ENCODE measurements at regions not wholly inside any gene's neighbourhood (a gene's known extent, or its start where the extent isn't known, plus 50 kb on each side); places are given as distances from the start of the nearest gene placed in this dataset.

GRCh38 chr18:34108206-34108605 lies 116.5 kb downstream of the NOL4 start:
- intact Hi-C loops (cut with micrococcal nuclease): no loop called here
- H3K4me1 Mint-ChIP-seq (ENCODE audit: low read depth): no peaks in the 10 kb centered on the region
- no peak for DNase-seq
- H3K36me3 Mint-ChIP-seq (ENCODE audit: low read depth): no peaks in the 10 kb centered on the region
- no peaks in the 10 kb centered on the region for H3K27me3 Mint-ChIP-seq (ENCODE audit: low read depth)
- H3K4me3 Mint-ChIP-seq: no peak overlapping the region
- CTCF ChIA-PET: interaction anchor here (0.6 kb wide), 1 partner anchor 28 kb away, joined by 3 read pairs; no protein-coding TSS in a partner anchor
- no peak overlapping the region for H3K27ac Mint-ChIP-seq
- H3K9me3 Mint-ChIP-seq: peaks cover 9% of the 10 kb centered on the region

DNA sequence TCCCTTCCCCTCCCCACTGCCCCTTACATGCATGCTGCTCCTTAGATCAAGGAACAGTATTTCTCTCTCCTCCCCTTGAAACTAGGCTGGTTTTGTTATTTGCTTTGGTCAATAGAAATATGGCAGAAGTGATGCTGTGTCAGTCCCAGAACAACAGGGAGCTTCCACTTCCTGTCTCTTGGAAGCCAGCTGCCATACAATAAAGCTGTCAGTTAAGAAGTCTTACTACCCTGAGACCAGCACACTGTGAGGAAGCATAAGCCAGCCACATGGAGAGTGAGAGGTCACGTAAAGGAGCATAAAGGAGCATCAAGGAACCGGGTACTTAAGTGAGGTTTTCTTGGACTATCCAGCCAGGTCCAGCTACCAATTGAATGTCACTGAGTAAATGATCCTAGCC lies 126.6 kb downstream of the NOL4 start:
- H3K4me3 Mint-ChIP-seq: no peak overlapping the region
- intact Hi-C loops (cut with micrococcal nuclease): no loop called here
- peaks cover 6% of the 10 kb centered on the region for H3K9me3 Mint-ChIP-seq
- H3K4me1 Mint-ChIP-seq (ENCODE audit: low read depth): no peaks in the 10 kb centered on the region
- H3K36me3 Mint-ChIP-seq (ENCODE audit: low read depth): no peaks in the 10 kb centered on the region
- no peak overlapping the region for H3K27ac Mint-ChIP-seq
- DNase-seq: no peak
- CTCF ChIA-PET: no interaction called here
- no peaks in the 10 kb centered on the region for H3K27me3 Mint-ChIP-seq (ENCODE audit: low read depth)

DNA sequence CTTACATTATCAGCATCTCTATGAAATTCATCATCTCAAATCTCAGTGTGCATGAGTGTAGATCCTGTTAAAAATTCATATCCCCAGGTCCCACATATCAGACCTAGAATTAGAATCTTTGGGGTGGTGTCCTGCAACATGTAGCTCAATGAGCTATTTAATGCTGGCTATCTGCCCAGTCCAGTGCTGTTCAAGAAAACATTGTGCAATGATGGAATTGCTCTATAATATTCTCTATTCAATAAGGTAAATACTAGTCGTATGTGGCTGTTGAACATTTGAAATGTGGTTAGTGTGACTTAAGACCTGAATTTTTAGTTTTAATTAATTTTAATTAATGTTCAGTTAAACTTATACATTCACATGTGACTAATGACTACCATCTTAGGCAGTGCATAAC lies 127.4 kb downstream of the NOL4 start:
- no peak for DNase-seq
- CTCF ChIA-PET: no interaction called here
- intact Hi-C loops (cut with micrococcal nuclease): no loop called here
- Mint-ChIP-seq H3K4me3 (no peak overlapping the region), H3K27ac (no peak overlapping the region), H3K4me1 (ENCODE audit: low read depth) (no peaks in the 10 kb centered on the region), H3K27me3 (ENCODE audit: low read depth) (no peaks in the 10 kb centered on the region), H3K36me3 (ENCODE audit: low read depth) (no peaks in the 10 kb centered on the region), H3K9me3 (peaks cover 6% of the 10 kb centered on the region)

- Mint-ChIP-seq H3K27me3 (ENCODE audit: low read depth) (no peaks in the 10 kb centered on the region), H3K4me3 (no peak overlapping the region), H3K9me3 (peaks cover 8% of the 10 kb centered on the region), H3K27ac (no peak overlapping the region), H3K4me1 (ENCODE audit: low read depth) (no peaks in the 10 kb centered on the region), H3K36me3 (ENCODE audit: low read depth) (no peaks in the 10 kb centered on the region)
- CTCF ChIA-PET: no interaction called here
- no peak for DNase-seq
- intact Hi-C loops (cut with micrococcal nuclease): no loop called here
These were observed 130.6 kb downstream of the NOL4 start for GRCh38 chr18:34094148-34094547.

DNA sequence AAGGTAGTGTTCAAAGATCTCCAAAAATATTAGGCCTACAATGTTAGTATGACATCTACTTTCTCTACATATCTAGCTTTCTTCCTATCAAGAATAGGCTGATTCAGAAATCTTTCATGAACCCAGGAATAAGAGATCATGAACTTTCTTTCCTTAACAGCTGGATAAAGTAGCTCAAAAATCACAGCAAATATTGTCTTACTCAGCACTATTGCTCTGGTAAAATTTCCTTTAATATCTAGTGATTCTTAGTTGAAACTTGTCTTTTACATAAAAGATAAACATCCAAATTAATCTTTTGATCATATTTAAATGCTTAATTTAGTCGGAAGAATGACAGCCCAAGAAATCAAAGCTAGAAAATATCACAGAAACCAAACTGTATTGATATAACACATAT lies 131.9 kb downstream of the NOL4 start:
- intact Hi-C loops (cut with micrococcal nuclease): no loop called here
- DNase-seq: no peak
- Mint-ChIP-seq H3K27ac (no peak overlapping the region), H3K4me1 (ENCODE audit: low read depth) (no peaks in the 10 kb centered on the region), H3K27me3 (ENCODE audit: low read depth) (no peaks in the 10 kb centered on the region), H3K9me3 (peaks cover 8% of the 10 kb centered on the region), H3K36me3 (ENCODE audit: low read depth) (no peaks in the 10 kb centered on the region), H3K4me3 (no peak overlapping the region)
- CTCF ChIA-PET: no interaction called here

DNA sequence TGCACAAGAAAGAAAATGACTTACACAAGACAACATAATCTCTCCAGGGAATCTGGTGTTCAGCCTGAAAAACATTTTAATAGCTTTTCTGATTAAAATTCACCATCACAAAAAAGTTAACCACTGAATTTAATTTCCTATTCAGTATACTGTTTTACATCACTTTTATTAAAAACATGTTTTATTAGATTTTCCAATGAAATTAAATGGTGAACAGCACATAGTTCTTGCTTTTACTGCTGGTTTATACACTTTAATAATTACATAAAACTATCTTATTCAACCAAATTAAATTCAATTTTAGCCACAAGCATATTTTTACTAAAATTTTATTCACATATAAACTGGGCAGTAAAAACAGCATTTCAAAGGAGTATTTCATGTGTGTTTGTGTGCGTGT lies 138.3 kb downstream of the NOL4 start:
- H3K27me3 Mint-ChIP-seq (ENCODE audit: low read depth): no peaks in the 10 kb centered on the region
- H3K4me3 Mint-ChIP-seq: no peak overlapping the region
- H3K27ac Mint-ChIP-seq: no peak overlapping the region
- no peaks in the 10 kb centered on the region for H3K4me1 Mint-ChIP-seq (ENCODE audit: low read depth)
- no peak for DNase-seq
- no peaks in the 10 kb centered on the region for H3K36me3 Mint-ChIP-seq (ENCODE audit: low read depth)
- H3K9me3 Mint-ChIP-seq: peaks cover 5% of the 10 kb centered on the region
- intact Hi-C loops (cut with micrococcal nuclease): no loop called here
- CTCF ChIA-PET: interaction anchor here (0.6 kb wide), 1 partner anchor 1236 kb away, joined by 3 read pairs; no protein-coding TSS in a partner anchor

GRCh38 chr18:34085140-34085739 lies 139.5 kb downstream of the NOL4 start:
- intact Hi-C loops (cut with micrococcal nuclease): no loop called here
- H3K9me3 Mint-ChIP-seq: peaks cover 3% of the 10 kb centered on the region
- no peaks in the 10 kb centered on the region for H3K27me3 Mint-ChIP-seq (ENCODE audit: low read depth)
- DNase-seq: no peak
- CTCF ChIA-PET: no interaction called here
- no peaks in the 10 kb centered on the region for H3K4me1 Mint-ChIP-seq (ENCODE audit: low read depth)
- no peaks in the 10 kb centered on the region for H3K36me3 Mint-ChIP-seq (ENCODE audit: low read depth)
- no peak overlapping the region for H3K4me3 Mint-ChIP-seq
- H3K27ac Mint-ChIP-seq: no peak overlapping the region

DNA sequence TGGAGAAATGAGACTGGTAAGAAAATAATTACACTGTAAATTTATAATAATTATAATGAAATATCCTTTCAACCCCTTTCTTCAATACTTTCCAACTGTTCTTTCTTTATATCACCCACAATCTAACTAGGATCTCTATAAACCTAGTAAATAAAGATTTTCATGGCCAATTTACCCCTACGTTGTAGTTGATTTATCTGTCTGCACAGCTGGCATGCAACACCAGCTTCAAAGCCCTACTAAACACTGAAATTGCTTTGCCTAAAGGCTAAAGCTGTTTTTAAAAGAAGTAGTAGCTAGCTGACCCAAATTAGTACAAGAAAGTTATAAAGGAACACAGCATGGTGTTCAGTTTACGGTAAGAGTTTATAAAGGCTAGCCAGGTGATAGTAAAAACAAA lies 140.1 kb downstream of the NOL4 start:
- peaks cover 3% of the 10 kb centered on the region for H3K9me3 Mint-ChIP-seq
- no peak overlapping the region for H3K4me3 Mint-ChIP-seq
- H3K36me3 Mint-ChIP-seq (ENCODE audit: low read depth): no peaks in the 10 kb centered on the region
- intact Hi-C loops (cut with micrococcal nuclease): no loop called here
- DNase-seq: no peak
- no peaks in the 10 kb centered on the region for H3K4me1 Mint-ChIP-seq (ENCODE audit: low read depth)
- H3K27ac Mint-ChIP-seq: no peak overlapping the region
- CTCF ChIA-PET: no interaction called here
- no peaks in the 10 kb centered on the region for H3K27me3 Mint-ChIP-seq (ENCODE audit: low read depth)

- Mint-ChIP-seq H3K4me1 (ENCODE audit: low read depth) (no peaks in the 10 kb centered on the region), H3K4me3 (no peak overlapping the region), H3K27me3 (ENCODE audit: low read depth) (no peaks in the 10 kb centered on the region), H3K9me3 (peaks cover 3% of the 10 kb centered on the region), H3K27ac (no peak overlapping the region), H3K36me3 (ENCODE audit: low read depth) (no peaks in the 10 kb centered on the region)
- DNase-seq: no peak
- CTCF ChIA-PET: no interaction called here
- intact Hi-C loops (cut with micrococcal nuclease): no loop called here
These were observed 140.7 kb downstream of the NOL4 start for GRCh38 chr18:34083910-34084535.

- no peak overlapping the region for H3K4me3 Mint-ChIP-seq
- H3K36me3 Mint-ChIP-seq (ENCODE audit: low read depth): no peaks in the 10 kb centered on the region
- intact Hi-C loops (cut with micrococcal nuclease): no loop called here
- H3K27me3 Mint-ChIP-seq (ENCODE audit: low read depth): no peaks in the 10 kb centered on the region
- DNase-seq: no peak
- no peaks in the 10 kb centered on the region for H3K9me3 Mint-ChIP-seq
- CTCF ChIA-PET: no interaction called here
- H3K27ac Mint-ChIP-seq: no peak overlapping the region
- no peaks in the 10 kb centered on the region for H3K4me1 Mint-ChIP-seq (ENCODE audit: low read depth)
These were observed 147.1 kb downstream of the NOL4 start for GRCh38 chr18:34077599-34077998.

DNA sequence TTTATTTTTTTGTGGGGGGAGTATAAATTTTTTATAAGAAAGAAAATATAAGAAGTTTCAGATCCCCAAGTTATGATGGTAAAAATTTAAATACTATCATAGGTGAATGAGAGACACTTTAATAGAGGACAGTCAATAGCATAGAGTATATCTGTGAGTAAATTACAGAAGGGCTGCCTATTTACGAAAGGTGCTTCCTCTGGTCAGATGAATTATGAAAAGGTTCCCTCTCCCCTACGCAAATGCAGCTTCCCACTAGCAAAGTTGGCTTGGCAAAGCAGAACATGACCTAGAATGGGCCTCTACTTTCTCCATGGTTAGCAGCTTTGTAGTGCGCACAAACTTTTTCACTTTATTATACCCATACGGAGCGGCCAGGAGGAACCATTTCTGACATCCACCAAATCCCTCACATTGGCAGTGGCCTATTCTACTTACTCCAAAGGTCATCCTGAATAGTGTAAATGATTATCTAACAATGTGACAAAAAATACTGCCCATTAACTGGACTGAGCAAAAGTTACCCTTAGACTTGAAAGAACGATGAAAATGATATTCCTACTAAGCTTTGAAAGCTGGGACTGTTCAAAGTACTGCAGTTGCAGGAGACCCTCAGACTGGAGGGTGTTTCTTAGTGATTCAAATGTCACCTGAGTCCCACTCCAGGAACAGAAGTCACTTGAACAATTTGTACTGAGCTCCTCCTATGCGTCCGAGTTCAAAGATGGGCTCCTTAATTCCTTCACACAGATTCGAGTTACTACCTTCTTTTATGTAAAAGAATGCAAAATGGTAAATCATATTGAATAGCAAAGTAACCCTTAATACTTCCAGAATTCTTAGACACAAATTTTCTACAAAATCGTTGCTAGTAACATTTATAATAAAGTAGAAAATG lies 148.5 kb downstream of the NOL4 start:
- Mint-ChIP-seq H3K27me3 (ENCODE audit: low read depth) (no peaks in the 10 kb centered on the region), H3K9me3 (no peaks in the 10 kb centered on the region), H3K4me1 (ENCODE audit: low read depth) (no peaks in the 10 kb centered on the region), H3K36me3 (ENCODE audit: low read depth) (no peaks in the 10 kb centered on the region), H3K27ac (no peak overlapping the region), H3K4me3 (no peak overlapping the region)
- CTCF ChIA-PET: no interaction called here
- intact Hi-C loops (cut with micrococcal nuclease): no loop called here
- no peak for DNase-seq

DNA sequence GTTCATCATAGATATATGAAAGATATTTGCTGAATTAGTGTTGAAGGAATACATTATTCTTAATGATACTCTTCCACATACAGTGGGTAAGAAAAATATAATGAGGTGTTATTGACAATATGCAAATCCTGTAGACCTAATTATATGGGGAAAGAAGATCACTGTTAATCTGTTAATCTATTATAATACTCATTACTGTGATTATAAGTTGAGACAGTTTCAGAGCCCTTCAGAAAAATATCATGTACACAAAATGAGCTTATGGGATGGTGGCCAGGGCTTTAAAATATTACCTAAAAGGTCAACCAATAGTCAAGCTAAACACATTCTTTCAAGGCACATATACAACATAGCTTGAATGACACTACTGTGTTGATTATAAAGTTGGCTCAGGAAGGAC lies 163.5 kb downstream of the NOL4 start:
- no peak for DNase-seq
- intact Hi-C loops (cut with micrococcal nuclease): no loop called here
- Mint-ChIP-seq H3K4me3 (no peak overlapping the region), H3K9me3 (peaks cover 8% of the 10 kb centered on the region), H3K27ac (no peak overlapping the region), H3K36me3 (ENCODE audit: low read depth) (no peaks in the 10 kb centered on the region), H3K4me1 (ENCODE audit: low read depth) (no peaks in the 10 kb centered on the region), H3K27me3 (ENCODE audit: low read depth) (no peaks in the 10 kb centered on the region)
- CTCF ChIA-PET: no interaction called here

GRCh38 chr18:34055227-34055626 lies 169.5 kb downstream of the NOL4 start:
- DNase-seq: no peak
- Mint-ChIP-seq H3K4me1 (ENCODE audit: low read depth) (no peaks in the 10 kb centered on the region), H3K36me3 (ENCODE audit: low read depth) (no peaks in the 10 kb centered on the region), H3K27me3 (ENCODE audit: low read depth) (no peaks in the 10 kb centered on the region), H3K27ac (no peak overlapping the region), H3K4me3 (no peak overlapping the region), H3K9me3 (peaks cover 19% of the 10 kb centered on the region)
- intact Hi-C loops (cut with micrococcal nuclease): no loop called here
- CTCF ChIA-PET: no interaction called here

Measured in activated naive CD4-positive, alpha-beta T cell treated with anti-CD3 and anti-CD28 coated beads for 36 hours (primary cell).